HG03442 (cell line): ENCODE measurements at regions not wholly inside any gene's neighbourhood (a gene's known extent, or its start where the extent isn't known, plus 50 kb on each side); places are given as distances from the start of the nearest gene placed in this dataset.

Experiments
- ATAC-seq: cut with Tn5 transposase; IDR thresholded peaks from one replicate; pipeline ENCODE4 v1.9.1; 2021; ENCODE audit warnings: mild to moderate bottlenecking, moderate library complexity; ENCODE audit not compliant: unreplicated experiment

GRCh38 chr16:9366048-9366969, 274.9 kb downstream of the HAPSTR1 start:
- no peak for ATAC-seq

- no peak for ATAC-seq
These were observed 278.6 kb downstream of the HAPSTR1 start for GRCh38 chr16:9370061-9370491.

GRCh38 chr16:9371713-9372448, 280.4 kb downstream of the HAPSTR1 start:
- ATAC-seq: no peak

GRCh38 chr16:9372934-9373890, 281.8 kb downstream of the HAPSTR1 start:
- no peak for ATAC-seq

GRCh38 chr16:9374061-9374460, 282.6 kb downstream of the HAPSTR1 start:
- no peak for ATAC-seq

- ATAC-seq: no peak
These were observed 287.4 kb downstream of the HAPSTR1 start for GRCh38 chr16:9378876-9379275.

- no peak for ATAC-seq
These were observed 288.8 kb downstream of the HAPSTR1 start for GRCh38 chr16:9380221-9380620.

- ATAC-seq: no peak
These were observed 290.0 kb downstream of the HAPSTR1 start for GRCh38 chr16:9381399-9381798.

- no peak for ATAC-seq
These were observed 290.5 kb downstream of the HAPSTR1 start for GRCh38 chr16:9381905-9382304.

GRCh38 chr16:9383281-9383680, 291.8 kb downstream of the HAPSTR1 start:
- ATAC-seq: no peak

- ATAC-seq: no peak
These were observed 292.7 kb downstream of the HAPSTR1 start for GRCh38 chr16:9384141-9384540.

- ATAC-seq: no peak
These were observed 298.2 kb downstream of the HAPSTR1 start for GRCh38 chr16:9389543-9390207.

GRCh38 chr16:9392956-9393355, 301.5 kb downstream of the HAPSTR1 start:
- ATAC-seq: no peak

GRCh38 chr16:9393591-9393990, 302.1 kb downstream of the HAPSTR1 start:
- no peak for ATAC-seq

GRCh38 chr16:9395958-9396359, 304.5 kb downstream of the HAPSTR1 start:
- no peak for ATAC-seq

- no peak for ATAC-seq
These were observed 308.1 kb downstream of the HAPSTR1 start for GRCh38 chr16:9399573-9399972.

GRCh38 chr16:9401173-9401572, 309.7 kb downstream of the HAPSTR1 start:
- no peak for ATAC-seq

GRCh38 chr16:9402293-9402860, 310.9 kb downstream of the HAPSTR1 start:
- no peak for ATAC-seq

- ATAC-seq: no peak
These were observed 313.4 kb downstream of the HAPSTR1 start for GRCh38 chr16:9404811-9405210.
